A673 (cell line): ENCODE measurements at regions not wholly inside any gene's neighbourhood (a gene's known extent, or its start where the extent isn't known, plus 50 kb on each side); places are given as distances from the start of the nearest gene placed in this dataset.

Source experiments
- EZH2 ChIP-seq: fragments of 200-600 bp; sonication (generic); IDR thresholded peaks from 2 replicates; pipeline ENCODE4 v1.6.1; 2017; ENCODE audit warnings: borderline replicate concordance, low read depth, mild to moderate bottlenecking, mixed read lengths, antibody characterized with exemption, low read length; ENCODE audit not compliant: poor library complexity, severe bottlenecking
- TF ChIP-seq, protein P1 (sequence below): fragments of 300-800, 200-600 bp; sonication (generic); conservative IDR thresholded peaks from 2 replicates; pipeline ENCODE4 v1.5.1; 2017; ENCODE audit warnings: low read depth, mild to moderate bottlenecking, antibody characterized with exemption, low read length, moderate library complexity, mixed read lengths

DNA sequence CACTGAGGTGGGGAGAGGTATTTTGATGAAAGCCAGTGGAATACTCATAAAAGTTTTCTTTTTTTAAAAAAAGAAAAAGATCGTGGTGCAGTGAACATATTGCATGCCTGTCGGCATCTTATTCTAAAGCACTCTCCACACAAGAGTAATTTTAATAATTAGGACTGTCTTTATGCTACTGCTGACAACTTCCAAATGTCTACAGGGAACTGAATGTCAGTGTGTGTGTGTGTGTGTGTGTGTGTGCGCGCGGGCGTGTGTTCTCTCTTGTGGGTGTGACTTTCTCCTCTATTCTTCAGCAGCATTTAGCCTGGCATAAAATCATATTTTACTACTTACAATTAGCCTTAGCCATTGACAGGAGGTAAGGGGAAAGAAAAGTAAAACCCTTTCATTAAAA is 268.5 kb downstream of the C3orf38 start:
- no peak for TF ChIP-seq EZH2
- TF ChIP-seq, protein P1, sequence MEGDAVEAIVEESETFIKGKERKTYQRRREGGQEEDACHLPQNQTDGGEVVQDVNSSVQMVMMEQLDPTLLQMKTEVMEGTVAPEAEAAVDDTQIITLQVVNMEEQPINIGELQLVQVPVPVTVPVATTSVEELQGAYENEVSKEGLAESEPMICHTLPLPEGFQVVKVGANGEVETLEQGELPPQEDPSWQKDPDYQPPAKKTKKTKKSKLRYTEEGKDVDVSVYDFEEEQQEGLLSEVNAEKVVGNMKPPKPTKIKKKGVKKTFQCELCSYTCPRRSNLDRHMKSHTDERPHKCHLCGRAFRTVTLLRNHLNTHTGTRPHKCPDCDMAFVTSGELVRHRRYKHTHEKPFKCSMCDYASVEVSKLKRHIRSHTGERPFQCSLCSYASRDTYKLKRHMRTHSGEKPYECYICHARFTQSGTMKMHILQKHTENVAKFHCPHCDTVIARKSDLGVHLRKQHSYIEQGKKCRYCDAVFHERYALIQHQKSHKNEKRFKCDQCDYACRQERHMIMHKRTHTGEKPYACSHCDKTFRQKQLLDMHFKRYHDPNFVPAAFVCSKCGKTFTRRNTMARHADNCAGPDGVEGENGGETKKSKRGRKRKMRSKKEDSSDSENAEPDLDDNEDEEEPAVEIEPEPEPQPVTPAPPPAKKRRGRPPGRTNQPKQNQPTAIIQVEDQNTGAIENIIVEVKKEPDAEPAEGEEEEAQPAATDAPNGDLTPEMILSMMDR = no peak
